ENCODE measurements at regions not wholly inside any gene's neighbourhood (a gene's known extent, or its start where the extent isn't known, plus 50 kb on each side); places are given as distances from the start of the nearest gene placed in this dataset.

GRCh38 chr5:15236911-15237508, 263.0 kb upstream of the FBXL7 start:
- H3K9me1 ChIP-seq (ENCODE audit: insufficient read depth, low read length): no peaks in the 10 kb centered on the region
- no peak overlapping the region for H3K9ac ChIP-seq (ENCODE audit: low read depth, low read length)
- no peak overlapping the region for H2AK9ac ChIP-seq (replicated peaks; ENCODE audit: low read depth, low read length, poor library complexity)
- H4K91ac ChIP-seq (ENCODE audit: insufficient read depth, low read depth, low read length): no peak overlapping the region
- no peaks in the 10 kb centered on the region for H4K20me1 ChIP-seq (ENCODE audit: insufficient read depth, low read length)
- TF ChIP-seq RFX5 (IDR thresholded peaks at IDR 0.05; ENCODE audit: low read depth, low read length) (no peak), MAZ (IDR thresholded peaks at IDR 0.05; ENCODE audit: borderline replicate concordance, low read depth, low read length) (no peak), NFE2L2 (IDR thresholded peaks at IDR 0.05; ENCODE audit: low read depth, low read length) (no peak), CEBPB (IDR thresholded peaks at IDR 0.05; ENCODE audit: low read depth, low read length) (no peak), FOS (IDR thresholded peaks at IDR 0.05; ENCODE audit: low read depth, low read length) (no peak), CTCF (conservative IDR thresholded peaks at IDR 0.05; ENCODE audit: low read depth, low read length) (no peak)
- no peak overlapping the region for H2BK15ac ChIP-seq (ENCODE audit: low read depth, low read length)
- H2BK120ac ChIP-seq (ENCODE audit: low read depth, low read length): no peak overlapping the region
- H3K4me2 ChIP-seq (ENCODE audit: low read depth, low read length): peak overlapping the region; percentile 88
- no peak overlapping the region for H3K27ac ChIP-seq (ENCODE audit: insufficient read depth, low read length)
- no peak overlapping the region for H2BK20ac ChIP-seq (ENCODE audit: low read depth, low read length)
- H3K36me3 ChIP-seq (ENCODE audit: control insufficient read depth, insufficient read depth, low read length): no peaks in the 10 kb centered on the region
- no peak overlapping the region for H3K4me3 ChIP-seq (ENCODE audit: insufficient read depth, low read depth, low read length)
- in situ Hi-C loops (cut with MboI; ENCODE audit: low sequenced_read_pairs): no loop called here
- H2AFZ ChIP-seq (replicated peaks; ENCODE audit: low read length, poor library complexity): no peak overlapping the region
- intact Hi-C loops (cut with micrococcal nuclease): no loop called here
- no peak overlapping the region for H3K18ac ChIP-seq (ENCODE audit: low read depth, low read length)
- no peak overlapping the region for H3K4ac ChIP-seq (ENCODE audit: low read depth, low read length)
- no peak overlapping the region for H3K14ac ChIP-seq (replicated peaks; ENCODE audit: low read depth, low read length)
- H3K4me1 ChIP-seq (ENCODE audit: control insufficient read depth, insufficient read depth, low read length): 0 out of 2 replicates have a peak, but pooled peaks cover 1% of the 10 kb centered on the region
- ATAC-seq (ENCODE audit: low read depth): no peak
- peaks cover 3% of the 10 kb centered on the region; the same call in 1 of the 2 replicates for H3K9me3 ChIP-seq (ENCODE audit: control insufficient read depth, insufficient read depth, low read length)
- no CpG with 5 or more reads among the region's 4 CpGs for WGBS, 2 experiments (ENCODE audit: extremely low coverage in 2 of 2, insufficient read length in 1 of 2)
- no peak overlapping the region for H4K5ac ChIP-seq (ENCODE audit: low read depth, low read length)
- dilution Hi-C loops (cut with HindIII; ENCODE audit: low sequenced_read_pairs, unreplicated experiment): no loop called here
- H2BK5ac ChIP-seq (ENCODE audit: low read depth, low read length, poor library complexity, severe bottlenecking): no peak overlapping the region
- H3K23ac ChIP-seq (ENCODE audit: low read depth, low read length): no peak overlapping the region
- ChIA-PET POLR2A (ENCODE audit: unreplicated experiment) (no interaction called here), CTCF (interaction anchor here (0.6 kb wide), 1 partner anchor 261 kb away, joined by 5 read pairs; no protein-coding TSS in a partner anchor)
- no peak overlapping the region for H4K8ac ChIP-seq (ENCODE audit: low read depth in 2 of 2, low read length in 2 of 2)
- H3K79me1 ChIP-seq (ENCODE audit: low read depth in 1 of 2, low read length in 2 of 2): no peaks in the 10 kb centered on the region
- H3K27me3 ChIP-seq (ENCODE audit: control insufficient read depth, insufficient read depth, low read length): no peaks in the 10 kb centered on the region
- no peak overlapping the region for H2AK5ac ChIP-seq (ENCODE audit: low read depth, low read length)
- no peak overlapping the region for H3K56ac ChIP-seq (ENCODE audit: extremely low read depth, insufficient read depth, low read length)
- BruUV-seq (replicated peaks): no TSS peak
- no peak for DNase-seq

Measured in IMR-90 (cell line).